Cardiac fibroblast (primary cell): ENCODE measurements at regions not wholly inside any gene's neighbourhood (a gene's known extent, or its start where the extent isn't known, plus 50 kb on each side); places are given as distances from the start of the nearest gene placed in this dataset.

Experiments
- DNase-seq, 2 donors: peaks; one replicate each; pipeline versions ENCODE4 v3.0.0 to v3.0.0-alpha.2; 2010; ENCODE audit warnings: low read depth in 2 of 2
- H3K4me3 ChIP-seq, 2 donors: replicated peaks in 1 of 2; 1 replicate in 1 of 2; 2 replicates in 1 of 2; pipeline ENCODE4 v1.5.1; 2011; ENCODE audit warnings: low read depth in 2 of 2, low read length in 2 of 2, mild to moderate bottlenecking in 2 of 2, moderate library complexity in 1 of 2
- TF ChIP-seq, protein P1 (sequence below): IDR thresholded peaks from one replicate; pipeline ENCODE4 v1.5.1; 2011; ENCODE audit warnings: low read depth, mild to moderate bottlenecking, low read length, inconsistent platforms

DNA sequence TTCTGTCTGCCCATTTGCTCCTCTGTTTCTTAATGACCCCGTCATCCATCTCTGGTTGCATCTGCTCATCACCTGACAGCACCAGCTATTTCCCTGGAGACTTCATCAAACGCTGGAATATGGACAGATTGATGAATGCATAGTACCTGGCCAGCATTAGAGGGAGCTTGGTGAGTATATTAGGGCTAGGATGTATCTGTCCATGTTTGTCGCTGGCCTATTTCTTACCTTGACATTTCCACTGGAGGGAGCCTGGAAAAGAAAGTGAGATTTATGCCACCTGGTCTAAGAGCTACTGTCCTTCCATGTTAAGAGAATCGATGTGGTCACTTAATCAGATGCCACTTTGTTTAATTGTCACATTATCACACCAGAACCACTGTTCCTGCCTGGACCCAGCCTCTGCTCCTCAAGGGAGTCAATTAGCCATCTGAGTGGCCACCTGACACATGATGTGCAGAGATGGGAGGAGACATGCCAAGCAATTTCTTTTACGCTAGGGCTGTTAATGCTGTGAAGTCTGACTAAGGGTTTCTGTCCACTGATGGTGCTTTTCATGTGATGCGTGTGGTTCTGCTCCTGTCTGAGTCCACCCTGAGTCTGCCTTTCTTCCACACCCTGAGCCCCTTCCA, 75.3 kb upstream of the SFSWAP start:
- H3K4me3 ChIP-seq = no peak overlapping the region
- no peak for DNase-seq
- TF ChIP-seq, protein P1, sequence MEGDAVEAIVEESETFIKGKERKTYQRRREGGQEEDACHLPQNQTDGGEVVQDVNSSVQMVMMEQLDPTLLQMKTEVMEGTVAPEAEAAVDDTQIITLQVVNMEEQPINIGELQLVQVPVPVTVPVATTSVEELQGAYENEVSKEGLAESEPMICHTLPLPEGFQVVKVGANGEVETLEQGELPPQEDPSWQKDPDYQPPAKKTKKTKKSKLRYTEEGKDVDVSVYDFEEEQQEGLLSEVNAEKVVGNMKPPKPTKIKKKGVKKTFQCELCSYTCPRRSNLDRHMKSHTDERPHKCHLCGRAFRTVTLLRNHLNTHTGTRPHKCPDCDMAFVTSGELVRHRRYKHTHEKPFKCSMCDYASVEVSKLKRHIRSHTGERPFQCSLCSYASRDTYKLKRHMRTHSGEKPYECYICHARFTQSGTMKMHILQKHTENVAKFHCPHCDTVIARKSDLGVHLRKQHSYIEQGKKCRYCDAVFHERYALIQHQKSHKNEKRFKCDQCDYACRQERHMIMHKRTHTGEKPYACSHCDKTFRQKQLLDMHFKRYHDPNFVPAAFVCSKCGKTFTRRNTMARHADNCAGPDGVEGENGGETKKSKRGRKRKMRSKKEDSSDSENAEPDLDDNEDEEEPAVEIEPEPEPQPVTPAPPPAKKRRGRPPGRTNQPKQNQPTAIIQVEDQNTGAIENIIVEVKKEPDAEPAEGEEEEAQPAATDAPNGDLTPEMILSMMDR = no peak

DNA sequence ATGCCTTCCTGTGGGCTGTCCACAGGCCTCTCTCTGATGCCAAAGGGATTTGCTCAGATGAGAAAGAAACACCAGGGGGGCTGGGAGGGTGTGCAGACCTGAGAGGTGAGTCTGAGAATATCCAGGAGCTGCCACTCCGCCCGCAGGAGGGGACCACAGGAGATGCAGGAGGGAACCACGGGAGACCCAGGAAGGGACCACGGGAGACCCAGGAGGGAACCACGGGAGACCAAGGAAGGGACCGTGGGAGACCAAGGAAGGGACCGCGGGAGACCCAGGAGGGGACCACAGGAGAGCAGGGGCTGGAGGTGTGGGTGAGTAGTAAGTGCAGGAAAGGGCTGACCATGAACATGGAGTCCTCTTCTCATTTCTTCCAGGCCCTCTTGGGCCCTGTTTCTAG, 74.6 kb upstream of the SFSWAP start:
- TF ChIP-seq, protein P1 = no peak
- H3K4me3 ChIP-seq = no peak overlapping the region
- no peak for DNase-seq

DNA sequence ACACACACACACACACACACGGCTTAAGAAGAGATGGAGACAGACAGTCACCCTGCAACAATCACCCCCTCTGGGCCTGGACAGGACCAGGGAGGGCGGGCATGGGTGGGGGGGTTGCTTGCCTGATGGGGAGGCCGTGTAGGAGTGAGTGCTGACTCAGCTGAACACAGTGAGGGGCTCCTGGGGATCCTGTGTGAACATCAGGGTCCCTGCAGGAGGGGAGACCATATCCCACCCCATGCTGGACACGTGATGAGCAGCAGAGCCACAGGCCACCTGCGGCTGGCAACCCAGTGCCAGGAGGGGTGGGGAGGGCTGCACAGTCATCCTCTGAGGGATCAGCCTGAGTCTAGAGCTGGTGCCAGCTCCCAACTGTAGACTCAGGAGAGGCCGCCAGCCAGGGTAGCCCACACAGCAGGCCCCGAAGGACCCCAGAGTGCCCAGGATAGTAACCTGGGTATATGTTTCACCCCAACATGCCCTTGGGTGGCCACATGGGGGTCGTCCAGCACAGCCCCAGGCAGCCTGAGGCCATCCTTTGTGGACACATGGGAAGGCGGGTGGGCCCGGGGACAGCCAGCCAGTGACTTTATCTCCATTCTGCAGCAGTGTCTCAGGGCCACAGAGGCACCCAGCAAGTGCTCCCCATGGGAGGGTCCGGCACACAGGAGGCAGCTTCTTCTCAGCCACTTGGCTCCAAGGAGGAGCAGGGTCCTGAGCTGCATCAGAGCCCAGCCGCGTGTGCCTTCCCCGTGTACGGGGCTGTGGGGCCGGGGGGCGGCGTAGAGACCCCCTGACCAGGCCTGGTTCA, 73.7 kb upstream of the SFSWAP start:
- TF ChIP-seq, protein P1 = no peak
- H3K4me3 ChIP-seq = no peak overlapping the region
- DNase-seq = no peak

DNA sequence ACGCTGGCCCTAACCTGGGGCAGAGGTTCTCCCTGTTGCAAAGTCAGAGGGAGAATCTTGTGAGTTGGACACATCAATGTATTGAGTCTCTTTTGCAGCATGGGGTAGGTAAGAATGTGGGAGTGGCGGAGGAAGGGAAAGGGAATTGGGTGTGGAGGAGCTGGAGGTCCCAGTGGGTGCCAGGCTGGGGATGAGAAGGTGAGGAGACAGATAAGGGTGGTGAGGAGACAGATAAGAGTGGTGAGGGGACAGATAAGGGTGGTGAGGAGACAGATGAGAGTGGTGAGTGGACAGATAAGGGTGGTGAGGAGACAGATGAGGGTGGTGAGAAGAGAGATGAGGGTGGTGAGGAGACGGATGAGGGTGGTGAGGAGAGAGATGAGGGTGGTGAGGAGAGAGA, 72.9 kb upstream of the SFSWAP start:
- DNase-seq = no peak
- no peak overlapping the region for H3K4me3 ChIP-seq

DNA sequence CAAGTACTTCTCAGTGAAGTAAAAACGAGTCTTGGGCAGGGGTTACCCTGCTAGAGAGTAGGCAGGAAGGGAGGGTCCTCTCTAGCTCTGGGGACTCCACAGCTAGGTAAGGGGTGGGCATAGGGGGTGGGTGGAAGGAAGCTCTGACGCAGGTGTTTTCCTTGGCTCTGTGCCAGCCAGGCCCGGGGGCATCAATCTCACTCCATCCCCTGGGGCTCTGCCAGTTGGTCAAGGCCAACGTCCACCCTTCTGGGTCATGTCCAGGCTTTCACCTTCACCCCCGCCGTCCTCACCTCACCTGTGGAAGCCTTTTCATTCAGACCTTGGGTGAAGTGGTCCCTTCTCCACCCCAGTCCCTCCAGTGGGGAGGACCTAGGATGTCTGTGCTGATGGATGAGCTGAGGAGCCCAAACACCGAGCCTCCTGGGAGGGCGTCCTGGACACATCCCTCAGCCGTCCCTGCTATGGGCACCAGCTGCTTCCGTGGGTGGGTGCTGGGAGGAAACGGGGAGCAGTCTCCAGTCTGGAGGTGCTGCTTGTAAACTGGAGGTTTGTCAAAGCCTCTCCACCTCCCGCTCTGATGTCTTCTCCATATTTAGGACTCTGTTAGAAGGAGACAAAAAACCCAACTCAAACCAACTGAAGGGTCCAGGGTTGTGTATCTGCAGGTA, 71.5 kb upstream of the SFSWAP start:
- DNase-seq = no peak
- TF ChIP-seq, protein P1 = no peak
- H3K4me3 ChIP-seq = no peak overlapping the region

More for the DNA sequence above, 72.9 kb upstream of the SFSWAP start:
- TF ChIP-seq, protein P1 = no peak

DNA sequence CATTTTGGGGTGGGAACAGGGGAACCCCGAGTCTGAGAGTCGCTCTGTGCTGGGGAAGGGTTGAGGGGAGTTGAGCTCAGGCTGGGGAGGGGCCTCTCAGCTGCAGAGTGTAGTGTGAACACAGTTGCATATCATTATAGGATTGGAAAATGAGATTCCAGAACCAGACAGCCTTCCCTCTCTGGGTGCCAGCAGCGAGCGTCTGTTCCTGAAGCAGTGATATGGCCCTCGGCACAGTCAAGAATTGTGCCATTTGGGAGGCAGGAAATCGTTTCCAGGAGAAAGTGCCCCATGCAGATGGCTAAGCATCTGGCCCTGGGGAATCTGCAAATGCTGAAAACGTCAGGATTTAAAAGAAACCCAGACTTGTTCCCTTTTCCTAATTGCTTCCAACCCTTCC, 70.4 kb upstream of the SFSWAP start:
- TF ChIP-seq, protein P1 = no peak
- no peak overlapping the region for H3K4me3 ChIP-seq
- no peak for DNase-seq
